ENCODE measurements at regions not wholly inside any gene's neighbourhood (a gene's known extent, or its start where the extent isn't known, plus 50 kb on each side); places are given as distances from the start of the nearest gene placed in this dataset.
"Not testable (repeated sequence)": the region's sequence is repeated elsewhere in the genome, so short reads cannot be mapped to it uniquely, and the experiment has no call there.

- TF ChIP-seq, protein P1, sequence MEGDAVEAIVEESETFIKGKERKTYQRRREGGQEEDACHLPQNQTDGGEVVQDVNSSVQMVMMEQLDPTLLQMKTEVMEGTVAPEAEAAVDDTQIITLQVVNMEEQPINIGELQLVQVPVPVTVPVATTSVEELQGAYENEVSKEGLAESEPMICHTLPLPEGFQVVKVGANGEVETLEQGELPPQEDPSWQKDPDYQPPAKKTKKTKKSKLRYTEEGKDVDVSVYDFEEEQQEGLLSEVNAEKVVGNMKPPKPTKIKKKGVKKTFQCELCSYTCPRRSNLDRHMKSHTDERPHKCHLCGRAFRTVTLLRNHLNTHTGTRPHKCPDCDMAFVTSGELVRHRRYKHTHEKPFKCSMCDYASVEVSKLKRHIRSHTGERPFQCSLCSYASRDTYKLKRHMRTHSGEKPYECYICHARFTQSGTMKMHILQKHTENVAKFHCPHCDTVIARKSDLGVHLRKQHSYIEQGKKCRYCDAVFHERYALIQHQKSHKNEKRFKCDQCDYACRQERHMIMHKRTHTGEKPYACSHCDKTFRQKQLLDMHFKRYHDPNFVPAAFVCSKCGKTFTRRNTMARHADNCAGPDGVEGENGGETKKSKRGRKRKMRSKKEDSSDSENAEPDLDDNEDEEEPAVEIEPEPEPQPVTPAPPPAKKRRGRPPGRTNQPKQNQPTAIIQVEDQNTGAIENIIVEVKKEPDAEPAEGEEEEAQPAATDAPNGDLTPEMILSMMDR (IDR thresholded peaks at IDR 0.05; ENCODE audit: borderline replicate concordance, control extremely low read depth, extremely low read depth, insufficient read depth, missing control alignments) = no peak
- in situ Hi-C loops (cut with MboI; ENCODE audit: low sequenced_read_pairs, unreplicated experiment) = no loop called here
- no peak for DNase-seq (ENCODE audit: low spot score)
These were observed 61.9 kb upstream of the TARDBP start for GRCh38 chr1:10950316-10951172.

GRCh38 chr1:10951298-10951697, 61.2 kb upstream of the TARDBP start:
- DNase-seq (ENCODE audit: low spot score); in situ Hi-C loops (cut with MboI; ENCODE audit: low sequenced_read_pairs, unreplicated experiment): not testable (repeated sequence)

- in situ Hi-C loops (cut with MboI; ENCODE audit: low sequenced_read_pairs, unreplicated experiment) = no loop called here
- no peak for DNase-seq (ENCODE audit: low spot score)
- TF ChIP-seq, protein P1 (IDR thresholded peaks at IDR 0.05; ENCODE audit: borderline replicate concordance, control extremely low read depth, extremely low read depth, insufficient read depth, missing control alignments) = no peak
These were observed 60.5 kb upstream of the TARDBP start for GRCh38 chr1:10951961-10952360.

DNA sequence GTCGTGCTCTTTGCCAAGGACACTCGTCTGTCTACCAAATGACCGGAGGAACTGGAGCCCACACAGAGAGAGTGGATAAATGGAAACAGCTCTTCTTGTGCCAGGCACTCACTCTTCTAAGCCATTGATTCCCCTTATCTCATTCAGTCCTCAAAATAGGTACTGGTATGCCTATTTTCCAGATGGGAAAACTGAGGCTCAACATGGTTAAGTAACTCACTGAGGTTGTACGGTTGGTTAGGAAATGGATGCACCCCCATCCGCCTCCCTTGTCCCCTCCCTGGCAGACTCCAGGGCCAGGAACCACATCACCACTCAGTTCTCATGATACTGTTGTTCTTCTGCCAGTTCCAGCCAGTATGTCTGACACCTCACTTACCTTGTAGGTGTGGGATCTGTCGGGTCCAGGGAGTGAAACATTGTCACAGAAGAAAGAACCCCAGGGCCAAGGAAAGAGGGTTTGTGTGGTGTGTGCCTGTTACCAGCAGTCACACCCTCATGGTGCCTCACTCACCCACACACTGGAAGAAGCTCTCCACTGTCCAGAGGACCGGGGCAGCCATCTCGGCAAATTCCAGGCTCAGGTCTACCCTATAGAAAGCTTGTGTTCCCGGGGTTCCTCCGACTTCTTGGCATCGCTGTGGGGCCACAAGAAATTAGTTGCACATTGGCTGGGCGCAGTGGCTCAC, 58.8 kb upstream of the TARDBP start:
- in situ Hi-C loops (cut with MboI; ENCODE audit: low sequenced_read_pairs, unreplicated experiment) = no loop called here
- TF ChIP-seq, protein P1 (IDR thresholded peaks at IDR 0.05; ENCODE audit: borderline replicate concordance, control extremely low read depth, extremely low read depth, insufficient read depth, missing control alignments) = no peak
- no peak for DNase-seq (ENCODE audit: low spot score)

GRCh38 chr1:10957133-10957532, 55.3 kb upstream of the TARDBP start:
- TF ChIP-seq, protein P1 (IDR thresholded peaks at IDR 0.05; ENCODE audit: borderline replicate concordance, control extremely low read depth, extremely low read depth, insufficient read depth, missing control alignments) = no peak
- no peak for DNase-seq (ENCODE audit: low spot score)
- in situ Hi-C loops (cut with MboI; ENCODE audit: low sequenced_read_pairs, unreplicated experiment) = no loop called here

GRCh38 chr1:10958614-10959013, 53.8 kb upstream of the TARDBP start:
- DNase-seq (ENCODE audit: low spot score) = no peak
- in situ Hi-C loops (cut with MboI; ENCODE audit: low sequenced_read_pairs, unreplicated experiment) = no loop called here
- TF ChIP-seq, protein P1 (IDR thresholded peaks at IDR 0.05; ENCODE audit: borderline replicate concordance, control extremely low read depth, extremely low read depth, insufficient read depth, missing control alignments) = no peak

All from GM13976 (cell line).